Testis (tissue), 2 donors: ENCODE measurements at regions not wholly inside any gene's neighbourhood (a gene's known extent, or its start where the extent isn't known, plus 50 kb on each side); places are given as distances from the start of the nearest gene placed in this dataset.

Experiments
- DNase-seq: peaks from one replicate; pipeline ENCODE4 v3.0.0-alpha.2; 2019
- H3K27ac ChIP-seq, 2 donors: fragments of 200-600 bp; sonication (generic); one replicate each; pipeline ENCODE4 v1.5.1; 2019
- H3K27me3 ChIP-seq: fragments of 200-600 bp; sonication (generic); one replicate; pipeline ENCODE4 v1.5.1; 2019
- H3K36me3 ChIP-seq: fragments of 200-600 bp; sonication (generic); one replicate; pipeline ENCODE4 v1.5.1; 2017; ENCODE audit warnings: low read depth; ENCODE audit errors: missing control alignments
- H3K4me1 ChIP-seq: fragments of 200-600 bp; sonication (generic); one replicate; pipeline ENCODE4 v1.5.1; 2019
- H3K4me3 ChIP-seq, 2 donors: fragments of 200-600 bp; sonication (generic); one replicate each; pipeline ENCODE4 v1.5.1; 2017 to 2019
- H3K9me3 ChIP-seq: fragments of 200-600 bp; sonication (generic); one replicate; pipeline ENCODE4 v1.5.1; 2017
- POLR2A ChIP-seq: fragments of 450-650 bp; IDR thresholded peaks from one replicate; pipeline ENCODE4 v1.6.1; 2017; ENCODE audit warnings: antibody characterized with exemption, mild to moderate bottlenecking, moderate library complexity
- WGBS, 2 donors: methylation state at CpG; one replicate each; pipeline ENCODE4 v1.1.5; 2018; 5-methylcytosine and 5-hydroxymethylcytosine counted together
- intact Hi-C: fragments of 100-400 bp; cut with DNase I; formaldehyde crosslinking; loops from one replicate; pipeline ENCODE4 v1.15.1; 2023; ENCODE audit warnings: low total_unique reads
- TF ChIP-seq, protein P1 (sequence below), 3 experiments: fragments of 450-650 bp in 2 of 3; fragments of 200-600 bp in 1 of 3; sonication (generic) in 1 of 3; IDR thresholded peaks; one replicate each; pipeline ENCODE4 v1.5.1; 2016 to 2019; ENCODE audit warnings: antibody characterized with exemption in 3 of 3, mild to moderate bottlenecking in 2 of 3, moderate library complexity in 1 of 3

DNA sequence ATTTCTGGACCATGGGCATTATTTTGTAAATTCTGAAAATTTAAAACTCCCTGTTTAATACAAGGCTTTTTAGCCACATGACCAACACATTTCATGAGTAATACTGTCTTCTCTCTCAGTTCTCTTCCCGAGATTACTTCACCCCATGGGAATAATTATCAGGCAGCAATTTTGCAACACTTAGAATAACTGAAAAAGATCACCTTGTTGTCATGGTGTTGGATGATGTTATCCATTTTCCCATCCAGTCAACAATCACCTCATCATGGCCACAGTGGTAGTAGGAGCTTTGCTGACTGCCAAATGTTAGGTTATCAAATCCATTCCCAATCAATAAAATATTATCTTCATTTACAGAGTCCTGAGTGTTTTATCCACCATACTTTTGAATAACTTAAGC lies 354.9 kb upstream of the ISL1 start:
- no peaks in the 10 kb centered on the region for H3K4me1 ChIP-seq
- H3K27me3 ChIP-seq, result no peaks in the 10 kb centered on the region
- intact Hi-C loops, result no loop called here
- H3K4me3 ChIP-seq, result no peak overlapping the region
- no peak for TF ChIP-seq POLR2A
- TF ChIP-seq, protein P1, sequence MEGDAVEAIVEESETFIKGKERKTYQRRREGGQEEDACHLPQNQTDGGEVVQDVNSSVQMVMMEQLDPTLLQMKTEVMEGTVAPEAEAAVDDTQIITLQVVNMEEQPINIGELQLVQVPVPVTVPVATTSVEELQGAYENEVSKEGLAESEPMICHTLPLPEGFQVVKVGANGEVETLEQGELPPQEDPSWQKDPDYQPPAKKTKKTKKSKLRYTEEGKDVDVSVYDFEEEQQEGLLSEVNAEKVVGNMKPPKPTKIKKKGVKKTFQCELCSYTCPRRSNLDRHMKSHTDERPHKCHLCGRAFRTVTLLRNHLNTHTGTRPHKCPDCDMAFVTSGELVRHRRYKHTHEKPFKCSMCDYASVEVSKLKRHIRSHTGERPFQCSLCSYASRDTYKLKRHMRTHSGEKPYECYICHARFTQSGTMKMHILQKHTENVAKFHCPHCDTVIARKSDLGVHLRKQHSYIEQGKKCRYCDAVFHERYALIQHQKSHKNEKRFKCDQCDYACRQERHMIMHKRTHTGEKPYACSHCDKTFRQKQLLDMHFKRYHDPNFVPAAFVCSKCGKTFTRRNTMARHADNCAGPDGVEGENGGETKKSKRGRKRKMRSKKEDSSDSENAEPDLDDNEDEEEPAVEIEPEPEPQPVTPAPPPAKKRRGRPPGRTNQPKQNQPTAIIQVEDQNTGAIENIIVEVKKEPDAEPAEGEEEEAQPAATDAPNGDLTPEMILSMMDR (IDR thresholded peaks at IDR 0.05), result no peak
- DNase-seq, result no peak
- H3K9me3 ChIP-seq, result no peaks in the 10 kb centered on the region
- H3K36me3 ChIP-seq, result no peaks in the 10 kb centered on the region
- 56 to 66% methylated on average over 1 of the region's 1 CpG for WGBS, 2 donors
- H3K27ac ChIP-seq, result no peak overlapping the region

DNA sequence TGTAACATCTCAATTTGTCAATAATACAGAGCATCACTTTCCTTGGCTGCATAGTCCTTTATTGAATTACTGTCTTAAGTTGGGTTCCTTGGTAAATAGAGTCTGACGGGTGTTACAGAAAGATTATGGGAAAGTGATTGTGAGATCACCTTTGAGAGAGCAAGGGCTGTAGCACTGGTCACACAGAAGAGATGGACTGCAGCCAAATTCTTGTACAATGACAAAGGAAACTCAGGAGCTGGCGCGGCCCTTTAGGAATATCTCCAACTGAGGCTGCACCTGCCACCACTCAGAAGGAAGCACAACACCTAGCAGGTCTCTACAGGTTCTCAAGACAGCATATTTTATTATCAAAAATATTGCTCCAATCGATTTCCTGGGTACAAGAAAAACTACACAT lies 350.0 kb upstream of the ISL1 start:
- WGBS, 2 donors, result 90 to 92% methylated on average over 4 of the region's 4 CpGs
- intact Hi-C loops, result no loop called here
- no peaks in the 10 kb centered on the region for H3K4me1 ChIP-seq
- no peak overlapping the region for H3K27ac ChIP-seq
- no peaks in the 10 kb centered on the region for H3K27me3 ChIP-seq
- no peaks in the 10 kb centered on the region for H3K9me3 ChIP-seq
- H3K36me3 ChIP-seq, result no peaks in the 10 kb centered on the region
- no peak for TF ChIP-seq POLR2A
- TF ChIP-seq, protein P1 (IDR thresholded peaks at IDR 0.05), result no peak
- DNase-seq, result no peak
- no peak overlapping the region for H3K4me3 ChIP-seq

DNA sequence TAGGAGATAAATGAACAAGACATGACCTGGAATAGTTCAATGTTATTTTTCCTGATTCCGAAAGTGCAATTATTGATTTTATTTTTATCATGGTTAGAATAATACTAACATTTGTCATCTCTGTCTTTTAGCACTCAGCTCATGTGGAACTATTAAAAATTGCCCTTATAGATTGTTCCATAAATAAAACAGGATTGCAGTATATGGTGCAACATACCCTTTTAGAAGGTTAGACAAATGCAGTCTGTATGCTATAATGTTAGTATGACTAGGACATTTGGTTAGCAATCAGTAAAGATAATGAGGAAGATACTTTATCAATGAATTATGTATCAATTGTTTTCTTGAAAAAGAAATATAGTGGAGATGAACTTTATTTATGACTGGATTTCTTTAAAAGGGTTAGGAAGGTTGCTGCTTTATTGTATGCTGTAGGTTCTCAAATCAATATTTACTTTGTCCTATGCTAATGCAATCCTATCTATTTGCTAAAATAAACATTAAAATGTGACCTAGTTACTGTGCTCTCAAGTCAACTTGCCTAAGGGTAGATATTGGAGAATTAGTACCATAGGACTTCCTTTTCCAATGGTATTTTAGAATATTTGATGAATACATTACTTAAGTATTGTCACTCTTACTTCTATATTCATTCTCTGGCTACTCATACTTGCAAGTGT lies 348.9 kb upstream of the ISL1 start:
- no peak for DNase-seq
- H3K27ac ChIP-seq, result no peak overlapping the region
- intact Hi-C loops, result no loop called here
- no peak for TF ChIP-seq POLR2A
- TF ChIP-seq, protein P1 (IDR thresholded peaks at IDR 0.05), result no peak
- H3K27me3 ChIP-seq, result no peaks in the 10 kb centered on the region
- no peaks in the 10 kb centered on the region for H3K4me1 ChIP-seq
- WGBS, 2 donors, result 97% methylated on average over 1 of the region's 1 CpG
- H3K36me3 ChIP-seq, result no peaks in the 10 kb centered on the region
- H3K4me3 ChIP-seq, result no peak overlapping the region
- H3K9me3 ChIP-seq, result no peaks in the 10 kb centered on the region

DNA sequence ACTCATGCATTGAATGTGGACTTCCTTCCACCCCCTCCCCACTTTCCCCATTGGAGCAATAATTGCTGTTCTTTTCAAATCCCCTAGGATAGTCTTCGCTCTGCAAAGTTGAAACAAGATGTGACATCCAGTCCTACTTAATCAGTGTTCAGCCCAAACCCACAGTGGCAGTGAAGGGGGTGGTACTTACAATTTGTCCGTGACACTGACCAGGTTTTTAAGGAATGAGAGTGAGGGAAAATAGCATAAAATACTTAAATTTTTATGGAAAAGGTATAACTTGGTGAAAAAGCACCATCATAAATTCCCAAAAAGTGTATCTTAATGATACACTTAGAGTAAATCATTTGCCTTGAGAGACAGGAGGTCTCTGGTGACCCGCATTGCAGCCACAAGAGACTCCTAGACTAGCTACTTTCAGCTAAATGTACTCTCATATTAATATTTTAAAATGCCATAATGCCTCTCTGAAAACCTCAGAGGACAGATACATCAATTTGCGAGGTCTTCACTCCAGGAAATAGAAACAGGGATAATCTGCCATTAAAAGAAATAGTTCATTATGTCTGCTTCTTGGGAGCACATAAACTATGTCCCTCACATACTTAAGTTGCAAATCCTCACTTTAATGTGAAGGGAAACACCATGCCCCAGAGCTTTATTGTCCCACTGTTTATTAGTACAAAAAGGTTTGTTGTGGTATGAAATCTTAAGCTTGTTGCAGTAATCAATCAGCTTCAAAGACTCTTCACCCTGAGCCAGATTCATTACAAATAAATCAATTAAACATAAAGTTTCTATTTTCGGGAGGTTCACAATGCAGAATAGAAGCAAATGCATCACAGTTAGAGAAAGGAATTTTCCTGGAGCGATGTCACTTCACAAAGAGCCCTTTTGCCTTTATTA lies 343.6 kb upstream of the ISL1 start:
- TF ChIP-seq, protein P1 (IDR thresholded peaks at IDR 0.05), result no peak
- TF ChIP-seq POLR2A, result no peak
- Histone ChIP-seq H3K27me3 (no peaks in the 10 kb centered on the region), H3K4me1 (no peaks in the 10 kb centered on the region), H3K36me3 (no peaks in the 10 kb centered on the region), H3K27ac (no peak overlapping the region), H3K9me3 (no peaks in the 10 kb centered on the region), H3K4me3 (no peak overlapping the region)
- WGBS, 2 donors, result 66 to 77% methylated on average over 6 of the region's 6 CpGs
- intact Hi-C loops, result no loop called here
- DNase-seq, result no peak
